ENCODE measurements at regions not wholly inside any gene's neighbourhood (a gene's known extent, or its start where the extent isn't known, plus 50 kb on each side); places are given as distances from the start of the nearest gene placed in this dataset.
A peak's percentile ranks its signal among the peaks of the same experiment; 100 is the strongest.
"Not testable (repeated sequence)": the region's sequence is repeated elsewhere in the genome, so short reads cannot be mapped to it uniquely, and the experiment has no call there.

DNA sequence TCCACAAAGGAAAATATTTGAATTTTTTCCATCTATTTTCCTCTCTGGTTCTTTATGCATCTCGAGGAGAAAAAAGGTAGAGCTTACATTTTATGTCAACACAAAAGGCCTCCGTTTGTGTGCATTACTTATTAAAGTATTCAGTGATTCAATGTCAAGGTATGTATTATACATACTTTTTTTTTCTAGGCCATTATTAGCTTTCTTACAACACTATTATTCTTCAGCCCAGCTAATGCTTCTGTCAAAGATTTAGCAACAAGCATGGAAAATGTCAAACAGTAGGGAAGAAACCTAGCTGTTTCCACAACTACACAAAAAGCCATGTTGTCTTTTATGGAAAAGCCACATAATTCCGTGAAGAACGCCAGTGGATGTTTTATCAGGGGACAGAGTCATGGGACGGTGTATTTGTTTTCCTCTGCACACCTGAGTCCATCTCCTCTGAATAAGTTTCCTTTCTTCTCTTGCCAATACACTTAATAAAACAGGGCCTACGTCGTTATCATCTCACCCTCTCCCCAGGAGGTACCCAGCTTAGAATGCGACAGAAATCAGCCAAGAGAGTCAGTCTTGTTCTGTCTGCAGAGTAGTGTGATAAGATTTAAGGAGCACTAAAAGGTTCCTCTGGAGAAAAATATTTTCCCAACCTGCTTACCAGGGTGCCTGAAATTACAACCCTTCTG, 209.7 kb upstream of the AUTS2 start:
- no peak for DNase-seq

GRCh38 chr7:69389216-69389615, 209.1 kb upstream of the AUTS2 start:
- DNase-seq: no peak

DNA sequence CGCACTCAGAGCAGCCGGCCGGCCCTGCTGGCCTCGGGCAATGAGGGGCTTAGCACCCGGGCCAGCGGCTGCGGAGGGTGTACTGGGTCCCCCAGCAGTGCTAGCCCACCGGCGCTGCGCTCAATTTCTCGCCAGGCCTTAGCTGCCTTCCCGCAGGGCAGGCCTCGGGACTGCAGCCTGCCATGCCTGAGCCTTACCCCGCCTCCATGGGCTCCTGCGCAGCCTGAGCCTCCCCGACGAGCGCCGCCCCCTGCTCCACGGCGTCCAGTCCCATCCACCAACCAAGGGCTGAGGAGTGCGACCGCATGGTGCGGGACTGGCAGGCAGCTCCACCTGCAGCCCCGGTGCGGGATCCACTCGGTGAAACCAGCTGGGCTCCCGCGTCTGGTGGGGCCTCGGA, 204.4 kb upstream of the AUTS2 start:
- DNase-seq: not testable (repeated sequence)

GRCh38 chr7:69395061-69395714, 203.1 kb upstream of the AUTS2 start:
- DNase-seq: no peak

GRCh38 chr7:69398986-69399385, 199.3 kb upstream of the AUTS2 start:
- DNase-seq: no peak

DNA sequence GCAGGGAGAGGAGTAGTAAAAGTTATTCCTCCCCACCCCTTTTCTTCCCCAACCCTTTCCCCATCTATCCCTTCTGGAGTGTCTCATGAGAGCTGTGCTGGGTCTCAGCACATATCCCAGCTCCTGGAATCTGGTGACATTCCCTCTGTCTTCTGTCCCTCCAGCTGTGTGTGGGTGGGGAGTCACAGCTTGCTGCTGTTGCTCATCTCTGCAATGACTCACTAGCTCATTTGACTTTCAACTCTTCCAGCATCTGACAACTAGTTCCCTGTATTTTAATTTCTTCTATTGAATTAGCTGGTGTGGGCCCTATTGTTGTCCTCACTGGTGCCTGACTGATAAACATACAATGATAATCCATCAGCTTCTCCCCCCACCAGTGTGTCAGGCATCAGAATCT, 198.9 kb upstream of the AUTS2 start:
- DNase-seq: no peak

GRCh38 chr7:69402696-69403095, 195.6 kb upstream of the AUTS2 start:
- DNase-seq: no peak

- no peak for DNase-seq
Observed at GRCh38 chr7:69403169-69403568, 195.1 kb upstream of the AUTS2 start.

- DNase-seq: no peak
Observed at GRCh38 chr7:69411018-69411417, 187.3 kb upstream of the AUTS2 start.

DNA sequence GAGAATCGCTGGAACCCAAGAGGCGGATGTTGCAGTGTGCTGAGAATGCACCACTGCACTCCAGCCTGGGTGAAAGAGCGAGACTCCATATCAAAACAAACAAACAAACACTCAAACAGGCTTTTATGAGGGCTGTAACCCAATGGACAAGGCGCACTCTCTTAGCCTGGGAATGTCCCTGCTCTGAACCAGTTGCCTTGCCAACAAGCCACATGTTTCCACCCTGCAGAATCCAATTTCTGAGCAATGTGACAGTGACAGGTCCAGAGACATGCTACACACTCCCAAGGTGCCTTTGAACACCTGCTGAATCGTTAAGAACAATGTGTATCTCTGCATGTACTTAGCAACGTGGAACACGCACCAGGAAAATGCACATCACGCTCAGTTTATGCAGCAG, 186.8 kb upstream of the AUTS2 start:
- DNase-seq: no peak

DNA sequence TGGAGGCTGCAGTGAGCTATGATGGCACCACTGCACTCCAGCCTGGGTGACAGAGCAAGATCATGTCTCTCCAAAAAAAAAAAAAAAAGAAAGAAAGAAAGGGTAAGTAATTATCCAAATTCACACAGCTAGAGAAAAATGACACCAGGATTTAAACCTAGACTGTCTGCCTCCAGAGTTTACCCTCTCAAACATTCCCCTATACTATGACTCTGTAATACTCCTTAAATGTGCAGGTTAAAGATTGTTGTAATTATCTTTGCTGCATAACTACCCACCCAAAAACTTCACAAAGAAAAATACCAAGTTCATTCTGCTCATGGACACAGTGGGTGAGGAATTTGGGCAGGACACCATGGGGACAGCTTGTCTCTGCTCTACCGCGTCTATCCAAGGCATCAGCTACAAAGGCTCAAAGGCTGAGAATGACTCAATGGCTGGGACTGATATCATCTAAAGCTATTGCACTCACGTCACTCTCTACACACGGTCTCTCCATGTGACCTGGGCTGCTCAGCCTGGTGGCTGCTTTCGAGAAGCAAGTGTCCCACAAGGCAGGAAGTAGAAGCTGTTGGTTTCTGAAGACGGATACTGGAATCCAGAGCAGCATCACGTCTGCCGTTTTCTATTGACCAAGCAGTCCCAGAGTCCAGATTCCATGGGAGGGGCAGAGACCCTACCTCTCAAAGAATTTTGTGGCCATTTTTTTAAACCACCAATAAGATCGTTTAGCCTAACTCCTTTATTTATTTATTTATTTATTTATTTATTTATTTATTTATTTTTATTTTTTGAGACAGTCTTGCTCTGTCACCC, 185.7 kb upstream of the AUTS2 start:
- DNase-seq: no peak

- no peak for DNase-seq
Observed at GRCh38 chr7:69414555-69414954, 183.7 kb upstream of the AUTS2 start.

DNA sequence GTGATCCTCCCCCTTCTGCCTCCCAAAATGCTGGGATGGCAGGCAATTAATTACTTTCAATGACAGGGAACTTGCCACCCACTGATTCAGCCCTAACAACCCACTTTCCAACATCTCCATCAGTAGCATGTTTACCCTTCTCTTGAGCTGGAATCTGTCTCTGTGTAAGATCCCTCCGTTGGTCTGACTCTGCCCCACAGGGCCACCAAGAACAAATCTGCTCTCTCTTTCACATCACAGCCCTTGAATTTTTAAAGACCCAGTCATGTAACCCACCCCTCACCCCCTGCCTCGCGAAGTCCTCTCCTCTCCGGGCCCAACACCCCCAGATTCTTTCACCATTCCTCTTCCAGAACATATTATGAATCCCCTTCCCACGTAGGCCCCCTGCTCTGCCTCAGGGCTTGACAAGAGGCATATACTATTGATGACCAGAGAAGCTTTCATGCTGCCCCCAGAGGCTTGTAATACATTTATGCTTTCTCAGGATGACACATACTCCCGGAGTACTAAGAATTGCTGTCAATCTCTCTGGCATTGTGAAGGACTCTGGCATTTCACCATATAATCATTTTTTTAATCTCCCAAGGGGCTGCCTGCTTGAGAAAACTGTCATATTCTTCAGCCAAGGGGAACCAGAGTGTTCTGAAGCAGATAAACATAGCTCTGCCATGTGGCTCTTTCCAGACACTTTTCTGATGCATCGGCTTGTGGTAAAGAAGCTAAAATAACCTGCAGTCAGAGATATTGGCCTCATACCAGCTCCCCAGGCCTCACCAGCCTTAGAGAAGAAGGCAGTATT, 179.2 kb upstream of the AUTS2 start:
- no peak for DNase-seq

GRCh38 chr7:69419934-69420333, 178.3 kb upstream of the AUTS2 start:
- no peak for DNase-seq

DNA sequence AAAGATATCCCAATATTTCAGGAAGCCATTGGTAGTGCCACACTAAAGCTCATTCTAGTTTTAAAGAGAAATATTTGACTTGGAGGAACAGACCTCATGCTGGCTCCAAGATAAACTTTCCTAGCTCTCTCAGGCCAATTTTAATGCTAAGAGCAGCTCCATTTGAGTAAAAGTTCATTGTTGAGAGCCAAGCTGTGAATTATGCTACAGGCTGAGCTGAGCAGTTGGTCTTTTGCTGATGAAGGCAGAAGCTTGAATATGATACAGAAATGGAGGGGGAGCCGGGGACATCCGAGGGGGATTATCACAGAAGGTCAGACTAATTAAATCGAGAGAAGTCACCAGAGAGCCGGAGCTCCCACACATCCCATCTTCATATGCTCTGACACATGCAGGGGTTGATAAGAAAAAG, 175.7 kb upstream of the AUTS2 start:
- DNase-seq: no peak

- DNase-seq: no peak
Observed at GRCh38 chr7:69426705-69427104, 171.6 kb upstream of the AUTS2 start.

DNA sequence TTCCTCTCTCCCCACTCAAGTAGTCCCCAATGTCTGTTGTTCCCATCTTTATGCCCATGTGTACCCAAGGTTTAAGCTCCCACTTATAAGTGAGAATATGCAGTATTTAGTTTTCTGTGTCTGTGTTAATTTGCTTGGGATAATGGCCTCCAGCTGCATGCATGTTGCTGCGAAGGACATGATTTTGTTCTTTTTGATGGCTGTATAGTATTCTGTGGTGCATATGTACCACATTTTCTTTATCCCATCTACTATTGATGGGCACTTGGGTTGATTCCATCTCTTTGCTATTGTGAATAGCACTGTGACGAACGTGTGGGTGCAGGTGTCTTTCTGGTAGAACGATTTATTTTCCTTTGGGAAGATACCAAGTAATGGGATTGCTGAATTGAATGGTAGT, 170.2 kb upstream of the AUTS2 start:
- DNase-seq: no peak

DNA sequence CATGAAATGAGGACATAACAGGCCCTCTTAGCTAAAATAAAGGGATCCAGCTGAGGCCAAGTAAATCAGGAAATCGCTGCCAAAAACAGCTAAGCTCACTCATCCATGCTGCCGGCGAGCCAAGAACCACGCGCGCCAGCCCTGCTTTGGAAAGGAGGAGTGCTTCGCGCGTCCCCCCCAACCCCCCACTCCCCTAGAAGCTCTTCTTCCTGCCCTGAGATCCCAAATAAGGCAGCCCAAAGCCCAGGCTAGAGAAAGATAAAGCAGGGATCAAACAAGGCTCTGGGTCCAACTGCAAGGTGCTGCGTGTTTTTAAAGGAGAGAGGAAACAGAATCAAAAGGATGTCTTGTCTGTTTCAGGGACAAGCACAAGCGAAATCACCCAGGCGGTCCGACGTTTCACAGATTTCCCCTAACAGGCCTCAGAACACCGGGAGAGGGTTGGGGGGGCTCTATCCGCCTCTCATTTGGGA, 168.3 kb upstream of the AUTS2 start:
- peak; percentile 89 for DNase-seq

- DNase-seq: peak; percentile 75
Observed at GRCh38 chr7:69430384-69431021, 167.8 kb upstream of the AUTS2 start.

- DNase-seq: no peak
Observed at GRCh38 chr7:69431626-69432025, 166.6 kb upstream of the AUTS2 start.

GRCh38 chr7:69432276-69432675, 166.0 kb upstream of the AUTS2 start:
- not testable (repeated sequence) for DNase-seq

- no peak for DNase-seq
Observed at GRCh38 chr7:69433081-69433480, 165.2 kb upstream of the AUTS2 start.

All from right forelimb (tissue), 1 donor.